ENCODE measurements at regions not wholly inside any gene's neighbourhood (a gene's known extent, or its start where the extent isn't known, plus 50 kb on each side); places are given as distances from the start of the nearest gene placed in this dataset.
"Not testable (repeated sequence)": the region's sequence is repeated elsewhere in the genome, so short reads cannot be mapped to it uniquely, and the experiment has no call there.

DNA sequence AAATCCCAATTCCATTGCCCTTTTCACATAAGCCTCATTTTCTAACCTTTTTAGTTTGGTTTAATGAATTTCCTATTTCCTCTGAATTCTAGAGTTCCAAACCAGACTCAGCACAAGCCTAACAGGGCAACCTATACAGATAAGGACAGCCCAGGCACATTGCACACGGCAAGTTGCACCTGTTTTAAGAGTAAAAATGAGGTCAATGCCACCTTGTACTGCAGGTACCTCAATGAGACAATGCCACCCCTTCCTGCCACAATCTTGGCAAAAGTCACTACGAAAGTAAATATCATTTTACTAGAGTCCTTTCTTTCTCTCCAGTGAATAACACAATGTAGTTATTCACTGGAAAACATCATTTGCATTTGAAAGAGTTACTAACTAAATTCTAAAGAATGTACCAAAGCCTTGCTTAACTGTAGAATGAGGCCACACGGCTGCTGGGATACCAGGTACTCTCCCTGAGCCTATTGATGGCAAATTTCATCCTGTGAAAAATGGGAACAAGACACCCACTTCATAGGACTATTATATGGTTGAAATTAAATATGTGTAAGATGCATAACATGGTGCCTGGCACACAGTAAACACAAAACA is 123.2 kb upstream of the NBPF26 start:
- TF ChIP-seq, protein P1, sequence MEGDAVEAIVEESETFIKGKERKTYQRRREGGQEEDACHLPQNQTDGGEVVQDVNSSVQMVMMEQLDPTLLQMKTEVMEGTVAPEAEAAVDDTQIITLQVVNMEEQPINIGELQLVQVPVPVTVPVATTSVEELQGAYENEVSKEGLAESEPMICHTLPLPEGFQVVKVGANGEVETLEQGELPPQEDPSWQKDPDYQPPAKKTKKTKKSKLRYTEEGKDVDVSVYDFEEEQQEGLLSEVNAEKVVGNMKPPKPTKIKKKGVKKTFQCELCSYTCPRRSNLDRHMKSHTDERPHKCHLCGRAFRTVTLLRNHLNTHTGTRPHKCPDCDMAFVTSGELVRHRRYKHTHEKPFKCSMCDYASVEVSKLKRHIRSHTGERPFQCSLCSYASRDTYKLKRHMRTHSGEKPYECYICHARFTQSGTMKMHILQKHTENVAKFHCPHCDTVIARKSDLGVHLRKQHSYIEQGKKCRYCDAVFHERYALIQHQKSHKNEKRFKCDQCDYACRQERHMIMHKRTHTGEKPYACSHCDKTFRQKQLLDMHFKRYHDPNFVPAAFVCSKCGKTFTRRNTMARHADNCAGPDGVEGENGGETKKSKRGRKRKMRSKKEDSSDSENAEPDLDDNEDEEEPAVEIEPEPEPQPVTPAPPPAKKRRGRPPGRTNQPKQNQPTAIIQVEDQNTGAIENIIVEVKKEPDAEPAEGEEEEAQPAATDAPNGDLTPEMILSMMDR (IDR thresholded peaks at IDR 0.05): not testable (repeated sequence)
- not testable (repeated sequence) for TF ChIP-seq POLR2A (IDR thresholded peaks at IDR 0.05)
